ENCODE measurements at regions not wholly inside any gene's neighbourhood (a gene's known extent, or its start where the extent isn't known, plus 50 kb on each side); places are given as distances from the start of the nearest gene placed in this dataset.

GRCh38 chr13:72431981-72432682 lies 295.3 kb downstream of the MZT1 start:
- TF ChIP-seq POLR2A (IDR thresholded peaks at IDR 0.05) (no peak), CTCF (IDR thresholded peaks at IDR 0.05) (no peak)

All from Peyer's patch (tissue), 4 donors.